HG02852 (cell line): ENCODE measurements at regions not wholly inside any gene's neighbourhood (a gene's known extent, or its start where the extent isn't known, plus 50 kb on each side); places are given as distances from the start of the nearest gene placed in this dataset.
"Not testable (repeated sequence)": the region's sequence is repeated elsewhere in the genome, so short reads cannot be mapped to it uniquely, and the experiment has no call there.

Experiments used
- ATAC-seq: cut with Tn5 transposase; IDR thresholded peaks from one replicate; pipeline ENCODE4 v1.9.1; 2021; ENCODE audit warnings: mild to moderate bottlenecking, moderate library complexity; ENCODE audit not compliant: unreplicated experiment

DNA sequence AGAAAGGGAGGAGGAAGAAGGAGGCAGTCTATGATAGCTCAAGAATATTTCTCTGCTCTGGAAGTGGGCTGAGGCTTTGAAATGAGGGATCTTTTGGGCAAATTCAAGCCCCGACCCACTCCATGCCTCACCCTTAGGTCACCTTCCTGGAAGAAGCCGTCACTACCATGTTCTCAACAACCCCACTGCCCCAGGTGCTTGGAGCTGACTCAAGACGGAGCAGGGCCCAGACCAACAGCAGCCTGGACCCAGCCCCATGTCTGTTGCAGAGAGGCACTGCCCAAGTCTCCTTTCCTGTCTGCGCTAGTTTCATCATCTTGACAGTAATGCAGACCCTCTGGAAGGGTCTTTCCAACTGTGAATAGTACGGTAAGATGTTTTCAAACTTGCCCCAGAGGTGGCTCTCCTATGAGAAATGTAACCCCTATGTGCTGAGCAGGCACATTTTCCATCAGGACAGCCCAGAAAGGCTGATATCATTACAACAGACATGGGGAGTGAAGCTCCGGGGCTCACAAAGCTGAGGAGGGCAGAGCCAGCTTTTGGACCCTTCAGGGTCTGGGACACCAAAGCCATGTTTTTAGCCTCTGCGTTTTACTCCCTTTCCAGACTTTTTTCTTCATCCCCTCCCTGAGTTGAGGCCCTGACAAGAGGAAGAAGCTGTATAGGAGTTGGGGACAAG lies 128.2 kb upstream of the LARP1 start:
- ATAC-seq: no peak

DNA sequence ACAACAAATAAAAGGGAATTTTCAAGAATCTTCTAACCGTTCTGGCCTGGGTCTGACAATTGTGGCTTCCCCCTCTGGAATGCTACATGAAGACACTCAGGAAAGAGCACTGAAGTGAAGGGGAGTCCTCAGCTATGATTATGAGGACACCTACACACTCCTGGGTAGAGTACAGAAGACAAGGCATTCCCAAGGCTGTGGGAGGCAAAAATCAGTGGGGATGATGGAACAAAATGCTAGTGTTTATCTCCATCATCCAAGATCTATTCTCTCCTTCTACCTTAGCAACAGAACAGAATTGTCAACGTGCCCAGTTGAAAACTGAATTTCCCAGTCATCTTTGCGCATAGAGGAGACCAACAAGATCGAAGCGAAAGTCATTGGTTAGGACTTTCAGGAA lies 130.1 kb upstream of the LARP1 start:
- no peak for ATAC-seq

DNA sequence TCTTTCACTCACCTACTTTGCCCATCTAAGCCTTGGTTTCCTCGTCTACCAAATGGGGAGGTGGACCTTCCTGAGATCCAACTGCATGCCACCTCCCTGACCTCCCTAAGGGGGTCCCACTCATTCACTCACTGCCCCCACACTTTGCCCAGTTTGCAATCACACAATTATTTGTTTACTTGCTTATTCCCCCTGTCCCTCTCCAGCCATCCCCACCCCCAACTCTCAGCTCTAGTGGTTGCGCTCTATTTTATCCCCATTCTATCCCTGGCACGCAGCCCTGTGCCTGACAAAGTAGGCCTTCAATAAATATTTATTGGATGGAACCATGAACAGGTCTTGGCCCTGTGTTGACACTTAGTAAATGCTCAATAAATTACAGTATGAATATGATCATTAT lies 130.8 kb upstream of the LARP1 start:
- no peak for ATAC-seq

DNA sequence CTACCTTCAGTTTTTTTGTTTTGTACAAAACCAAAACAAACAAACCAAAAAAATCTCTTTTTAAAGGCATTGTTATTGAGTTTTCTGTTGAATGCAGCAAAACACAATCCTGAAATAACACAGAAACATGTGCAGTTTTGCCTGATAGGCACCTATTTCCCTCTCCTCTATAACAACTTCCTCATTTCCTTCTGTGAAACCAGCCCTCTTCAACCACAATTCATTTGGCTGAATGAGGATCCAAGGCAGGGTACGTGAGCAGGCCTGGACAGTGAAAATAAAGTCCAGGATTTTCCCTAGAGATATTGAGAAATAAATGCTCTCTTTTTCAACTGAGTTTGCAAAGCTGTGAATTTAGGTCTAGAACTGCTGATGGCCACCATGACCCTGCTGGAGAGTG lies 134.8 kb upstream of the LARP1 start:
- ATAC-seq: no peak

DNA sequence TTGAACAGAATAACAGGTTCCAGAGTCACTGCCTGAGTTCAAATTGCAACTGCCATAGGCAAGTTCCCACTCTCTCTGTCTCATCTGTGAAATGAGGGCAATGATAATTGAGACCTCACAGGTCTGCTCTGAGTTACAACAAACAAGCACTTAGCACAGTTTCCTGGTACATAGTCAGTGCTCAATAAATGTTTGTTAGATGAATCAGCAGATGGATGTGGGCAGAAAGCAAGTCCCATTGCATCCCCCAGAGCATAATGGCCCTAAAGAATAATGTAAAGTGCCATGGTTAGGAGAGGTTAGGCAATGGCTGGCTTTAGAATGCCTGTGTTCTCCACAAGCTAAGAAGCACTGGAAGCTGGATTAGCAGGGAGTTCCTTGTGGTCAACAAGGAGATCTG lies 136.5 kb upstream of the LARP1 start:
- no peak for ATAC-seq

DNA sequence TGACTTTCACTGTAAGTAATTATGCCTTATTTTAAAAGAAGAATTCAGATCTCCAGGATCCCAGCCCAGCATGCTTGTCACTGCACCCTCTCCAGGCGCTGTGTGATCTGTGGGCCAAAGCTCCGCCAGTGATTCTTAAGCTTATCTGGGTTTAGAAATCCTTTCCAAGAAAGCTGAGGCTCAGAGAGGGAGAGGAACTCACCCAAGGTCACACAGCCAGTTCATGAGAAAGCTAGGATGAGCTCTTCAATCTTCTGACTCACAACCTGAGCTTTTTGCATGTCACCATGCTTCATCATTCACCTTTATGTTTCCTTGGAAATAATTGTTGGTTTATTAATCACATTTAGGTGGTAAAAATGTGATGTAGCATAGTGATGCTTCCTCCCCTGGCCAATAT lies 136.6 kb upstream of the HAND1 start:
- ATAC-seq: no peak

DNA sequence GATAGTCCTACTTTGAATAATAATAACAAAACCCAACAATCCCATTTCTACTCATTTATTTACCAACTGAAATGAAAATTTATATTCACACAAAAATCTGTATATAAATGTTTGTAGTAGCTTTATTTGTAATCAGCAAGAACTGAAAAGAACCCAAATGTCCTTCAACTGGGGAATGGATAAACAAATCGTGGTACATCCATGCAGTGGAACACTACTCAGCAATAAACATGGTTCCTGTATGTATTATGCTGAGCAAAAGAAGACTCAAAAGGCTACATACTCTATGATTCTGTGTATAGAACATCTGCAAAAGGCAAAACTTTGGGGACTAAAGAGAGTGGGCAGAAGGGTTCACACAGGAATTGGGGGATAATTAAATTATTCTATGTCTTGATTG lies 136.1 kb upstream of the HAND1 start:
- ATAC-seq: no peak

DNA sequence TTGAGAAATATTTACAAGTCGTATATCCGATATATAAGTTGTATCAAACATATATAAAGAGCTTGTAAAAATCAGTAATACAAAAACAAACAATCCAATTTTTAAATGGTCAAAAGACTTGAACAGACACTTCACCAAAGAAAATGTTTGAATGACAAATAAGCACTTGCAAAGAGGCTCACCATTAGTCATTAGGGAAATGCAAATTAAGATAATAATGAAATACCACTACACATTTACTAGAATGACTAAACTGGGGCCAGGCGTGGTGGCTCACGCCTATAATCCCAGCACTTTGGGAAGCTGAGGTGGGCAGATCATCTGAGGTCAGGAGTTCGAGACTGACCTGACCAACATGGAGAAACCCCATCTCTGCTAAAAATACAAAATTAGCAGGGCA lies 134.6 kb upstream of the HAND1 start:
- no peak for ATAC-seq

DNA sequence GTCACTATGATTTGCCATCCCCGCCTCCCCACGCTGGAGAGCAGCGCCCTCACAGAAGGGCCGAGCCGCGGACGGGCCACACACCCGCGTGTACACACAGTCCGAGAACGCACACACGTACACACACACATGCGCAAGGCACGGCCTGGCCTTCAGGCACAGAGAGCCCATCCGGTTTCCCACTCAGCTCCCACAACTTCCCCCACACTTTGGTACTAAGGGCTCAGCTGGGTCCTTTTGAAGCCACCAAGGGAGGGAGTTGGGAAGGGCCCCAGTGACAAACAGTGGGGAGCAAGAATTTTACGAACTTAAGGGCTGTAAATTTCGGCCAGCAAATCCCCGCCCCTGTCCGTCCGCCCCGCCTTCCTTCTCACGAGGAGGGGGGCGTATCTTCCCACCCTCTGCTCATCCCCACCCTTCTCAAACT lies 133.3 kb upstream of the HAND1 start:
- no peak for ATAC-seq

DNA sequence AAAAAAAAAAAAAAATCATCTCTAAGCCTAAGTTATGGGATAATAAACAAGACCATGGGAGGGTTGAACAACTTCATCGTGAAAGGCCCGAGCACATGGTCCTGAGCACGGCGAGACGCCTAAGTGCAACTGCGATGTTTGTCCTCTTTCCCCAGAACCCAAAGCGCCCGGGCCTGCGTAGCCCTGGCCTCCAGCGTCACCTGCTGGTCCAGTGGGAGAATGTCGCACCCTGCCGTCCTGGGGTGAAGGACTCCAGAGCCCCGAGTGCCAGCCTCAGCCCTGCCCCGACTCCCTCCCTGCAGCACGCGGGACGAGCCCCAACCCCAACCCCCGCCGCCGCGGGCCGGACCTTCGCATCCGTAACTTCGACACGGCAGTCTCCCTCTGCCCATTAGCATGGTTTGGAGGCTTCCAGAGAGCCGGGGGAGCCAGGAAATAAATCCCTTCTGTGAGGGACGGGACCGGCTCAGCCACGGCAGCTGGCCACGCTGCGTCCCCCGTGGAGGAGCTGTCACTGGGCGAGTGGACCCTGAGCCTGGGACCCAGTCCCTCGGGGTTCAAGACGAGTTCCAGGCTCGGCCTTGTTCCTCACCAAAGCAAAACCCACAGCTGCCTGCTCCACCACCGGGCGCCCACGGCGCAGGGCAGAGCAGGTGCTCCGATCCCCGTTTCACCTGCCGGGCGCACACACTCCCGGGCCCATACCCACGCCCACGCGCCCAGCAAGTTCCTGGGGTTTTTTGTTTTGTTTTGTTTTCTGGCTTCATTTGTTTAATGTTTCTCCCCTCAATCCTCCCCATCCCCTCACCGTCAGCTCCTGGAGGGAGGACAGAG lies 132.5 kb upstream of the HAND1 start:
- ATAC-seq: peak; percentile 92

DNA sequence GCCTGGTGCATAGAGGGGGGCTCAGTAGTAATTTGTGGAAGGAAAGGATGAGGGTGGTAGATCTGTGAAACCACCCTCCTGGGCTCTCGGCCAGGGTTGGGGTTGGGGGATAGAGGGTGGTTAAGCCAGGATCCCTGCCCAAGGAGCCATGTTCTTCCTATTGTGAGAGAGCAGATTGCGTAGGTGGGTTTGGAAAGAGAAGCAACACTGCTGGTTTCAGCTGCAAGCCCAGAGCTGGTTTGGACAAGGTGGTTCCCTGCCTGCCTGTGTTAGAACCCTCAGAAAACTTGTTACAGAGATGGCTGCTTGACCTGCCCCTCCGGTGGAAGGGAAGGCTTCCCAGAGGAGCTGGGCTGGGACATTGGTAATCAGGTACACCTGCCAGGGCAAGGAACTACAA lies 131.2 kb upstream of the HAND1 start:
- no peak for ATAC-seq

DNA sequence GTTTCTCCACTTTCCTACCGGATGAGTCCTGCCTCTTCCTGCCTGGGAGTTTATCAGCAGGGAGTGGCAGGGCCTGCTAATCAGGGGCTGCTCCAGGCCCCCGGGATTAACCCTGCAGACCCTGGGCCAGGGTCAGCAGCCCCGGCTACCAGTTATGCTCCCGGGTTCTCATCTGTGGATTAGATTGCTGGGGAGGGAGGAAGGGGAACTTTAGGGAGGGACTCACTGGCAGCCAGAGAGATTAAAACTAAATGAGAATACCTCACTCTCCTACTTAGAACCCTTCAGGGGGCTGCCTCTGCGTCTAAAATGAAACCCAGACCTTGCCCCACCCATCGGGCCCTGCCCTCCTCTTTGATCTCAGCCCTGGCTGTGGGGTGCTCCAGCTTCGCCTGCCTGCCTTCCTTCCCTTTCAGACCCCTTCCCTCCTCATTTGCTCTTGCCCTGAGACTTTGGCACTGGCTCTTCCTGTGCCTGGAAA lies 130.5 kb upstream of the HAND1 start:
- ATAC-seq: no peak

DNA sequence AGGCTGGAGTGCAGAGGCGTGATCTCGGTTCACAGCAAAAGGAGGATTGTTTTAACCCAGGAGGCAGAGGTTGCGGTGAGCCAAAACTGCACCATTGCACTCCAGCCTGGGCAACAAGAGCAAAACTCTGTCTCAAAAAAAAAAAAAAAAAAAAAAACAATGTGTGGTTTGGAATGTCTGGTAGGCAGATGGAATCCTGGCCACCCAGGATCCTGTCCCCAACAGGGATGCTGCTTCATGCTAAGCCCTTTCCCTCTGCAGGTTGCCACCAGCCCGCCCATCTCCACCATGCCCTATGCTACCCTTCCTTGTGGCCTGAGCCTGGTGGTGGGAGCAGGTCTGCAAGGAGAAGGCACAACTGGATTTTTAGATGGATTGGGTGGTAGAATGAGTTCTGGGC lies 129.7 kb upstream of the HAND1 start:
- no peak for ATAC-seq

DNA sequence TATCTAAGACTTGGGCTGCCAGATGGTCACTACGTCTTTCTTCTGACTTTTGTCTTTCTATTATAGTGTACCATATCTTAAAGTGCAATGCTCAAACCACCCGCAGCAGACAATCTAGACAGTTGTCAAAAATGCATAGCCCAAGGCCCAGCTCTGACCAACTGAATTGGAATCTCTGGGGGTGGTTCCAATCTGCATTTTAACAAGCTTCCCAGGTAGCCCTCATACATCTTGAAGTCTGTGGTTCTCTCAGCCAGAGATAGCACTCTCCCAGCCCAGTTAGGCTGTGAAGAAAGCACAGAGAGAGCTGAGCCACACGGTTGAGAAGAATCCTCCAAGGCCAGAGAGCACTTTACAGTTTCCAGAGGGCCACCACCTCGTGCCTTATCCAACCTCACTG lies 128.2 kb upstream of the HAND1 start:
- no peak for ATAC-seq

DNA sequence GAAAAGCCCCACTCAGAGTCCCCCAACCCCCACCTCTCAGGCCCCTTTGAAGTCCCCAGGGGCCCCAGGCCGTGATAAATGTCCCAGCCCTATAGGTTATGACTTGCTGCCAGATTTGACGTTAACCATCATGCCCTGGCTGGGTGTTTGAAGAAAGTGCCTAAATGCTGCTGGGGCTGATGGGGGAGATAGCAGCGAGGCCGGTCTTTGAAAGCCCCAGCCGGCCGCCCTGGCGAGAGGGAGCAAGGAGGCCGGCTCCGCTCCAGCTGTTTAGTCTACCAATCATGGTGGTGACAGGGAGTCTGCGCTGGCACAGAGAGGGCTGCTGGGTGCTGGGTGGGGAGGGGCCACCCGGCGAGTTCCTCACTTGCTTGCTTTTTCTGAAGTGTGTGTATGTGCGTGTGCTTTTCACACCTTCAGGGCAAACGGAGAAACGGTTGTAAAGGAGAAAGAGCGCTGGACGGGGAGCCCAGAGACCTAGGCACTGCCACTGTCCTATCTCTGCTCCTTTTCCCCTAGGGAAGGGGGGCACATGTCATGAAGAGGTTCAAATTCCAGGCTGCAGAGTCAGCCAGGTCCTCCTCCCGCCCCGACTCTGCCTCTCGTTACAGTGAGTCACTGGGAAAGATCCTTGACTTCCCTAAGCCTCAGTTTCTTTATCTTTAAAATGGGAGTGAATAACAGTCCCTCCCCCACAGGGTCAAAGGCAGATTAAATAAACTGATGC lies 126.1 kb upstream of the HAND1 start:
- ATAC-seq: no peak

DNA sequence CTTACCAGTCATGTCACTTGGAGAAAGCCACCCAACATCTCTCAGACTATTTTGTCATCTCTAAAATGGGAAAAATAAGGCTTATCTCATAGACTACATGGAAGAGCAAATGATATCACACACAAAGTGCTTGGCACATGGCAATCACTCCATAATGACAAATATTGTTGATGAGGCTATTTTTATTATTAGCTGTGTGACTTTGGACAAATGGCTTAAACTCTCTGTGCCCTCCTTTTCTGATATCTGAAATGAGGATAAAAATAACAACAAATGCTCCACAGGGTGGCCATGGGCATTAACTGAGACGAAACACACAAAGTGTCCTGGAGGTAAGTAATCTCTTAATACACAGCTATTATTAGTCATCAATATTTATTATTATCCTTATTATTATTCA lies 125.5 kb upstream of the HAND1 start:
- ATAC-seq: no peak

DNA sequence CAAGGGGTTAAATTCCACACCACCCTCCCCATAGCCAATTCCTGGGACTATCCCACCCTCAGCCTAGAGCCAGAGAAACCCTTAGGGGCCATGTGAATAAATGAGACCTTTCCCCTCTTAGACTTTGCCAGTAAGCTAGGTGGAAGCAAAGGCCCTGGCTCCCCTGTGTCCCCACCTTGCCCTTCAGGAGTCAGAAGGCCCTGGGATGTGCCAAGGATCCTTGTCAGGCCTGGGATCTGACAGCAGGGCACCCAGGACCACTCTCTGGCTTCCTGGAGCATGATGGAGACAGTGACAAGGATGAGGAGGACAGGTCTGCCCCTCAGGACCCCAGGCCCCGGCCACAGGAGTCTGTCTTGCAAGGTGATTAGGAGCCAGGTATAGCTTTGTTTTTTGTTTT lies 125.0 kb upstream of the HAND1 start:
- ATAC-seq: no peak

DNA sequence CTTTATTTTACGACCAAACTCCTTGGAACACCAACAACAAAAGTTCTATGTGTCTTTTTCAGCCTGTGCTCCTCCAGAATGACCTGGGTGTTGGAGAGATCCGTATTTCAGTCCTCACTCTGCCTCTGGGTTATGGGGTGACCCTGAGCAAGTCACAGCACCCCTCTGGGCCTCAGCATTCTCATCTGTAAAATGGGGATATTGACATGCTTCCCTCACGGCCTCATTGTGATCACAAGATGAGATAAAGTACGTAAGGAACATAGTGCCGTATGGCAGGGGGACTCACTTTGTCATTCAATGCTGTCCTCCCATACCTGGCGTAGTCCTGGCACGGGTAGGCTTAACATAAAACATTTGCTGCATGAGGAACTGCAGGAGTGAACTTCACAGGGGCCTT lies 123.0 kb upstream of the HAND1 start:
- no peak for ATAC-seq

DNA sequence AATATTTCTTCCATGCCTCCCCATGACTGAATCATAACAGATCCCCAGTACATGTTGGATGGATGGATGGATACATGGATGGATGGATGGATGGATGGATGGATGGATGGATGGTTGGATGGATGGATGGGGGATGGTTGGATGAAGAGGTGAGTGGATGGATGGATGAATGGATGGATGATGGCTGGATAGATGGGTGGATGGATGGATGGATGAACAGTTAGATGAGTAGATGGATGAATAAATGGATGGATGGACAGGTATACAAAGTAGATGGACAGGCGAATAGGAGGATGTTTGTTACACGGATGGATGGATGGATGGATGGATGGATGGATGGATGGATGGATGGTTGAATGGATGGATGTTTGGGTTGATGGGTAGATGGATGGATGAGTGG lies 120.0 kb upstream of the HAND1 start:
- ATAC-seq: no peak

DNA sequence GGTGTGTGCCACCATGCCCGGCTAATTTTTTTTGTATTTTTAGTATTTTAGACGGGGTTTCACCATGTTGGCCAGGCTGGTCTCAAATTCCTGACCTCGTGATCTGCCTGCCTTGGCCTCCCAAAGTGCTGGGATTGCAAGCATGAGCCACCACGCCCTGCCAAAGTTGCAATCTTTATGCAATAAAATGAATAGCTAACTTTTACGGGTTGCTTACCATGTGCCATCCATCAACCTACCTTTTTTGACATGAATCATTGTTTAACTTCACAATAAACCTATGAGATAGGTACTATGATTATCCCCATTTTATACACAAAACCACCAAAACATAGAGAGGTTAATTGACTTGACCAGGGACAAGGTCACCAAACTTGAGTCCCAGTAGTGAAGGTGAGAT lies 118.8 kb upstream of the HAND1 start:
- not testable (repeated sequence) for ATAC-seq

DNA sequence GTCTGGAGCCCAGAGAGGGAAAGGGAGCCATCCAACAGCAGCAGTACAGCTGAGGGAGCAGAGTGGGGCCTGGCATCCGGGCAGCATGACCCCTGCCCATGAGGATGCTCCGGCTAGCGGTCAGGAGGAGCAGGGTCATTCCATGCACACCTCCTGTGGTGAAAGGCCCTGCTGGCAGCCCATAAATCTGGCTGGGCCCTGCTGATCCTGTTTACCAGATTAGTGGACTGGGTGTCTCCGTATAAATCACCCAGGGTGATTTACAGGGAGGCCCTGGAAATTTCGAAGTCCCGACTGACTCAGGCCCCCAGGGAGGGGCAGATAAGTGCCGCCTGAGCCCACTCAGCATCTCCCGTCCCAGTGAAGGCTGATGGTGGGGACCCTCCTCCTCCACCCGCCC lies 117.6 kb upstream of the HAND1 start:
- no peak for ATAC-seq

DNA sequence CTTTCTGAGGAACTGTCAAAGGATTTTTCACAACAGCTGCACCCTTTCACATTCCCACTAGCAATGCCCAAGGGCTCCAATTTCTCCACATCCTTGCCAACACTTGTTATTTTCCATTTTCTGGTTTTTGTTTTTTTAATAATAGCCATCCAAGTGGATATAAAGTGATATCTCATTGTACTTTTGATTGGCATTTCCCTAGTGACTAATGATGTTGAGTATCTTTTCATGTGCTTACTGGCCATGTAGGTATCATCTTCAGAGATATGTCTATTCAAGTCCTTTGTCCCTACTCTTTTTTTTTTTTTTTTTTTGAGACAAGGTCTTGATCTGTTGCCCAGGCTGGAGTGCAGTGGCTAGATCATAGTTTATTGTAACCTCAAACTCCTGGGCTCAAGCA lies 115.8 kb upstream of the HAND1 start:
- ATAC-seq: no peak
